SKM-1 treated with dmso at 0.1 percent for 144 hours (cell line): ENCODE measurements at regions not wholly inside any gene's neighbourhood (a gene's known extent, or its start where the extent isn't known, plus 50 kb on each side); places are given as distances from the start of the nearest gene placed in this dataset.

Experiments used
- DNase-seq: peaks from one replicate; lab custom pipeline; 2025; ENCODE audit not compliant: unreplicated experiment; lab: John Stamatoyannopoulos, UW

GRCh38 chr12:98180603-98181002, 334.8 kb upstream of the TMPO start:
- DNase-seq = no peak

- DNase-seq = no peak
Observed at GRCh38 chr12:98182821-98183220, 332.6 kb upstream of the TMPO start.

GRCh38 chr12:98185606-98186005, 329.8 kb upstream of the TMPO start:
- DNase-seq = no peak

GRCh38 chr12:98188650-98189077, 326.7 kb upstream of the TMPO start:
- DNase-seq = no peak

- DNase-seq = no peak
Observed at GRCh38 chr12:98194591-98194990, 320.8 kb upstream of the TMPO start.

GRCh38 chr12:98198261-98198982, 317.0 kb upstream of the TMPO start:
- DNase-seq = no peak

GRCh38 chr12:98208816-98209215, 306.6 kb upstream of the TMPO start:
- DNase-seq = no peak

- no peak for DNase-seq
Observed at GRCh38 chr12:98211909-98212695, 303.3 kb upstream of the TMPO start.

GRCh38 chr12:98213556-98213955, 301.8 kb upstream of the TMPO start:
- DNase-seq = no peak

GRCh38 chr12:98217257-98217656, 298.1 kb upstream of the TMPO start:
- DNase-seq = no peak

GRCh38 chr12:98220636-98221035, 294.8 kb upstream of the TMPO start:
- no peak for DNase-seq

- no peak for DNase-seq
Observed at GRCh38 chr12:98221243-98221808, 294.1 kb upstream of the TMPO start.

GRCh38 chr12:98222135-98222534, 293.3 kb upstream of the TMPO start:
- DNase-seq = no peak

- DNase-seq = no peak
Observed at GRCh38 chr12:98224584-98225221, 290.7 kb upstream of the TMPO start.

GRCh38 chr12:98227162-98227561, 288.2 kb upstream of the TMPO start:
- no peak for DNase-seq

- DNase-seq = no peak
Observed at GRCh38 chr12:98228683-98229539, 286.5 kb upstream of the TMPO start.

- no peak for DNase-seq
Observed at GRCh38 chr12:98229540-98229924, 285.9 kb upstream of the TMPO start.

GRCh38 chr12:98232753-98233390, 282.5 kb upstream of the TMPO start:
- no peak for DNase-seq

GRCh38 chr12:98235301-98235700, 280.1 kb upstream of the TMPO start:
- no peak for DNase-seq

GRCh38 chr12:98238515-98239130, 276.8 kb upstream of the TMPO start:
- DNase-seq = no peak
